Natural killer cell (primary cell): ENCODE measurements at regions not wholly inside any gene's neighbourhood (a gene's known extent, or its start where the extent isn't known, plus 50 kb on each side); places are given as distances from the start of the nearest gene placed in this dataset.

ENCODE experiments used
- ATAC-seq, 3 donors: fragments of 150-1000 bp in 2 of 3; fragments of 200-7000 bp in 1 of 3; cut with Tn5 transposase; 1 replicate in 1 of 3; 2 replicates in 2 of 3; pipeline ENCODE4 v1.10.0; 2021; ENCODE audit warnings: mild to moderate bottlenecking in 2 of 3, moderate library complexity in 2 of 3
- DNase-seq, 2 donors: peaks; one replicate each; pipeline versions ENCODE4 v3.0.0 to v3.0.0-alpha.2; 2013 to 2021; ENCODE audit warnings: mixed read lengths in 1 of 2
- H3K27ac ChIP-seq: one replicate; pipeline ENCODE4 v1.5.1; 2013; ENCODE audit warnings: mild to moderate bottlenecking, low read length
- H3K27me3 ChIP-seq: one replicate; pipeline ENCODE4 v1.6.1; 2013; ENCODE audit warnings: low read length; ENCODE audit not compliant: control insufficient read depth, insufficient read depth
- H3K36me3 ChIP-seq: one replicate; pipeline ENCODE4 v1.6.1; 2013; ENCODE audit warnings: low read length; ENCODE audit not compliant: control insufficient read depth, insufficient read depth
- H3K4me1 ChIP-seq: one replicate; pipeline ENCODE4 v1.6.1; 2013; ENCODE audit warnings: low read length; ENCODE audit not compliant: control insufficient read depth, insufficient read depth
- H3K4me3 ChIP-seq: one replicate; pipeline ENCODE4 v1.5.1; 2013; ENCODE audit warnings: low read length
- H3K9me3 ChIP-seq: one replicate; pipeline ENCODE4 v1.6.1; 2013; ENCODE audit warnings: low read length; ENCODE audit not compliant: control insufficient read depth, insufficient read depth
- H3K27ac Mint-ChIP-seq, 2 donors: one replicate each; pipeline ENCODE4 v1.8.0; 2022; ENCODE audit warnings: mild to moderate bottlenecking in 2 of 2, mixed read lengths in 2 of 2, moderate library complexity in 1 of 2
- H3K27me3 Mint-ChIP-seq, 2 donors: one replicate each; pipeline ENCODE4 v1.8.0; 2022; ENCODE audit warnings: low read depth in 2 of 2, mixed read lengths in 2 of 2
- H3K36me3 Mint-ChIP-seq: one replicate; pipeline ENCODE4 v1.8.0; 2022; ENCODE audit warnings: mixed read lengths
- H3K4me1 Mint-ChIP-seq, 2 donors: one replicate each; pipeline ENCODE4 v1.8.0; 2022; ENCODE audit warnings: mixed read lengths in 2 of 2
- H3K4me3 Mint-ChIP-seq: one replicate; pipeline ENCODE4 v1.8.0; 2022; ENCODE audit warnings: mild to moderate bottlenecking, moderate library complexity, mixed read lengths
- H3K9me3 Mint-ChIP-seq, 2 donors: one replicate each; pipeline ENCODE4 v1.8.0; 2022; ENCODE audit warnings: mixed read lengths in 2 of 2
- CTCF ChIP-seq: fragments of 200-600 bp; IDR thresholded peaks from one replicate; pipeline ENCODE4 v1.8.0; 2022; ENCODE audit warnings: antibody characterized with exemption
- WGBS: methylation state at CpG from one replicate; pipeline ENCODE4 v1.1.7; 2013; ENCODE audit warnings: missing lambda C conversion rate; ENCODE audit not compliant: insufficient coverage; 5-methylcytosine and 5-hydroxymethylcytosine counted together
- intact Hi-C: fragments of 100-400 bp; cut with micrococcal nuclease; formaldehyde crosslinking; loops from one replicate; pipeline ENCODE4 v1.14.2; 2022

GRCh38 chr1:116314305-116314919 lies 58.6 kb upstream of the ATP1A1 start:
- H3K9me3 Mint-ChIP-seq: no peaks in the 10 kb centered on the region
- Histone ChIP-seq H3K36me3 (no peaks in the 10 kb centered on the region), H3K27me3 (no peaks in the 10 kb centered on the region), H3K9me3 (no peaks in the 10 kb centered on the region), H3K27ac (no peak overlapping the region), H3K4me3 (no peak overlapping the region), H3K4me1 (no peaks in the 10 kb centered on the region)
- H3K27me3 Mint-ChIP-seq: no peaks in the 10 kb centered on the region
- H3K4me1 Mint-ChIP-seq: peaks cover 0 to 4% of the 10 kb centered on the region in 2 donors
- no peak overlapping the region for H3K4me3 Mint-ChIP-seq
- H3K27ac Mint-ChIP-seq: no peak overlapping the region
- DNase-seq (no peak), ATAC-seq (no peak)
- intact Hi-C loops: no loop called here
- TF ChIP-seq CTCF: no peak
- H3K36me3 Mint-ChIP-seq: no peaks in the 10 kb centered on the region
- WGBS: 97% methylated on average over 4 of the region's 5 CpGs

GRCh38 chr1:116316373-116316772 lies 56.7 kb upstream of the ATP1A1 start:
- no peaks in the 10 kb centered on the region for H3K36me3 ChIP-seq
- Mint-ChIP-seq H3K27me3 (no peaks in the 10 kb centered on the region), H3K27ac (no peak overlapping the region), H3K4me1 (peaks cover 0 to 4% of the 10 kb centered on the region in 2 donors), H3K9me3 (no peaks in the 10 kb centered on the region), H3K4me3 (no peak overlapping the region), H3K36me3 (no peaks in the 10 kb centered on the region)
- 90% methylated on average over 2 of the region's 2 CpGs for WGBS
- intact Hi-C loops: no loop called here
- DNase-seq: no peak
- TF ChIP-seq CTCF: no peak
- H3K4me3 ChIP-seq: no peak overlapping the region
- no peaks in the 10 kb centered on the region for H3K27me3 ChIP-seq
- no peaks in the 10 kb centered on the region for H3K9me3 ChIP-seq
- H3K27ac ChIP-seq: no peak overlapping the region
- no peaks in the 10 kb centered on the region for H3K4me1 ChIP-seq
- ATAC-seq: no peak

GRCh38 chr1:116318897-116319296 lies 54.1 kb upstream of the ATP1A1 start:
- Mint-ChIP-seq H3K27me3 (no peaks in the 10 kb centered on the region), H3K27ac (no peak overlapping the region)
- WGBS: 92% methylated on average over 8 of the region's 9 CpGs

More at GRCh38 chr1:116318897-116319296, 54.1 kb upstream of the ATP1A1 start:
- H3K9me3 ChIP-seq: no peaks in the 10 kb centered on the region
- H3K4me1 ChIP-seq: no peaks in the 10 kb centered on the region
- Mint-ChIP-seq H3K36me3 (no peaks in the 10 kb centered on the region), H3K4me1 (no peaks in the 10 kb centered on the region), H3K4me3 (no peak overlapping the region), H3K9me3 (no peaks in the 10 kb centered on the region)
- intact Hi-C loops: no loop called here
- no peak overlapping the region for H3K4me3 ChIP-seq
- no peak for TF ChIP-seq CTCF
- no peak overlapping the region for H3K27ac ChIP-seq
- no peaks in the 10 kb centered on the region for H3K36me3 ChIP-seq
- ATAC-seq: no peak
- H3K27me3 ChIP-seq: no peaks in the 10 kb centered on the region
- no peak for DNase-seq
